GM21737 (cell line): ENCODE measurements at regions not wholly inside any gene's neighbourhood (a gene's known extent, or its start where the extent isn't known, plus 50 kb on each side); places are given as distances from the start of the nearest gene placed in this dataset.
A peak's percentile ranks its signal among the peaks of the same experiment; 100 is the strongest.

ENCODE experiments used
- ATAC-seq: cut with Tn5 transposase; IDR thresholded peaks from one replicate; pipeline ENCODE4 v1.9.1; 2021; ENCODE audit warnings: mild to moderate bottlenecking, moderate library complexity; ENCODE audit not compliant: unreplicated experiment

- ATAC-seq: no peak
These were observed 599.5 kb upstream of the PTGER4 start for GRCh38 chr5:40080191-40080590.

- ATAC-seq: no peak
These were observed 600.7 kb upstream of the PTGER4 start for GRCh38 chr5:40078898-40079575.

- ATAC-seq: no peak
These were observed 604.9 kb upstream of the PTGER4 start for GRCh38 chr5:40074826-40075225.

DNA sequence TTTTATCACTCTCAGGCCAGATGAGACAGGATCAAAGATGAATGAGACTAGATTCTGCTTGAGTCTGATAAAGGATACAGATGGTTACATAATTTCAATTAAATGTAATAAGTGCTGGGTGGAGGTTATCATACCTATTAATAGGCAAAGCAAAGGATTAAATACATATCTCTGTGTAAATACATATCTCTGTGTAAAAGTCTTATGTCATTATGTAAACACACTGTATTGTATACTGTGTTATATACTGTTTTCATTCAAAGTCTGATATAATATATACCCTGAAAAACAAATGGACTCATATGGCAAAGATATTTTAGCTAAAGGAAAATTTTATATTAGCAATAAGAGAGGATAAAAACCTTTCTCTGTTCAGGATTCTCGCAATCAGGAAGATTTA, 605.8 kb upstream of the PTGER4 start:
- no peak for ATAC-seq

- no peak for ATAC-seq
These were observed 607.8 kb upstream of the PTGER4 start for GRCh38 chr5:40071870-40072269.

GRCh38 chr5:40066616-40067015, 613.1 kb upstream of the PTGER4 start:
- no peak for ATAC-seq

- ATAC-seq: no peak
These were observed 626.9 kb upstream of the PTGER4 start for GRCh38 chr5:40052808-40053207.

DNA sequence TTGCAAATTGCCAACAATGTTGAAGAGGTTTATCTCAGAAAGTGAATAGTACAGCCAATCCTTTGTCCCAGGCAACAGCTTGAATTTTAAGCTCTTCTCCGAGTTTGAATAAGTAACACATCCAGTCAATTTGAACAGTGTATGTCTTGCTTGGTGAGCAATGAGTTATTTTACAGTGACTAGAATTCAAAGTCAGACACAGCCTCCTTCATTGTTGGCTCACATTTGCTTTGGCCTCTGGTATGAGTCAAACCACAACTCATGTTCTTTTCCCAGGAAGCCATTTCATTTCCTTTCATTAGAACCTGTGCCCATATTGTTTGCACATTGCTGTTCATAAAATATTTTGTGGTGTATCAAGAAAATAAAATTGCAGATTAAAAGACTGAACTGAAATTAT, 622.0 kb upstream of the DAB2 start:
- ATAC-seq: no peak

DNA sequence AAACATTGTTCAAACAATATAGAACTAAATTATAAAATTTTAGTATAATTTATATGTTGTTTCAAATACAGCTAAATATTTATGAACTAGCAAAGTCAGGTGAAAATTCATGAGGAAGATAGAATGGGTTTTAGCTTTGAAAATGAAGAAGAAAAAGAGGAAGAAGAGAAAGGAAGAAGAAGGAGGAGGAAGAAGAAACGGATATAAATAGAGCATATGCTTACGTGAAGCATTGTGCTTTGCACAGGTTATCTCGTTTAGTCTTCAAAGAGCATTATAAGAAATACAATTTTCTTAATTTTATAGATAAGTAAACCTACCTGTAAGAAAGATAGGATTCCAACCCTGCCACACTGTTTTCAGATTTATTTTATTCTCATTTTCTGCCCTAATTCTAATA, 620.6 kb upstream of the DAB2 start:
- no peak for ATAC-seq

DNA sequence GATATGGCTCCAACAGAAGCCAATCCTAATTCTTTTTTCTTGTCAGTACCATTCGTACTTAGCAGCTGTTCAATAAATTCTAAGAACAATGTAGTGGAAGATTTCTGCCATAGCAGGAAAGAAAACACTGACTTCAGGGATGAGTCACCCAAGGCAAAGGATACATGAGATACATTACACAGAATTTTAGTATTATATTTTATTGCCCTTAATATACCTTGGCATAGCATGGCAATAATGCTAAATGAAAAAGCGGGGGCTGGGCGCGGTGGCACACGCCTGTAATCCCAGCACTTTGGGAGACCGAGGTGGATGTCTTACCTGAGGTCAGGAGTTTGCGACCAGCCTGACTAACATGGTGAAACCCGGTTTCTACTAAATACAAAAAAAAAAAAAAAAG, 619.1 kb upstream of the DAB2 start:
- ATAC-seq: no peak

DNA sequence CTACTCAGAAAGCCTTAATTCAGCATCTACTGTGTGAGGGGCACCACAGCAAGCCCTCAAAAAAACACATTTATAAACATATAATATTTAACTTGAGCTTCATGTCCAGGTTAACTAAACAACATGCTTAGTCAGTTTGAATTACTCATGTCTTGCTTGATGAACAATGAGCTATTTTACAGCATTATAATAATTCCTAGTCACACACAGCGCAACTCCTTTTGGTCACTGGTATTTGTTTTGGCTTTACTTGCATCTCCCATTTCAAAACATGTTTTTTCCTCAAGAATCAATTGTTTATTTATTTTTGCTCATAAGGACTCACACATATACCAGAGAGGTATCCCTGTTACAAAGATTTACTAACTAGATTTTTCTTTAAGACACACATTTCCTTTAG, 616.7 kb upstream of the DAB2 start:
- ATAC-seq: no peak

DNA sequence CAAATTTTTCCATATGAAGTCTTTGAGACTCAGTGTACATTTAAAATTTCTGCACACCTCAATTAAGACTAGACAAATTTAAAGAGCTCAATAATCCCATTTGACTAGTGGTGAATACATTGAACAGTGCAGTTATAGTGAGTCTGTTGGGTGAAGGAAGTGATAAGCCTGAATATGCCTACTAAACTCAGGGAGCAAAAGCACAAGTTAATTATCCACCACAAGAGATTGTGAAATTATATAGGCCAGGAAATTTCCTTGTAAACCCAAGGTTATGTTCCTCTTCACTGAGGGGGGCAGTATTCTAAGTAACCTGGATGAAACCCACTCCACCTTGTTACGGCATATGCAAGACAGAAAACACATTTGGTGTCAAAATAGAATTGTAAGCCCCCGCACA, 612.9 kb upstream of the DAB2 start:
- no peak for ATAC-seq

GRCh38 chr5:40034441-40034840, 609.7 kb upstream of the DAB2 start:
- ATAC-seq: no peak

- peak; percentile 96 for ATAC-seq
These were observed 608.6 kb upstream of the DAB2 start for GRCh38 chr5:40033411-40033810.

DNA sequence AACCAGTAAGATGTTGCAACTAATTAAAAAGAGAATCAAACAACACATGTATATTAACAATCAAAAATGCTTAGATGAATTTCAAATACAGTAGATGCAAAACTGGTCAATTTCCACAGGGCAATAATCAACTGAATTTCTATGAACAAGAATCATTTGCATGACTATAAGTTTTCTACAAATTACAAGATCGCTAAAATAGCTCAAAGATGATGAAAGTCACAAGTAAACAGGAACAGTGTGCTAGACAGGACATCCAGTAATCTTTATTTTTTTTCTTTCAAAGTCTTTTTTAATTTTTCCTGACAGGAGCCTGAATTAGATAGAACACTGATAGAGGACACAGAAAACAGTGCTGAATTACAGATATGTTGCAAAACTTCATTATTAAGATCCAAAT, 608.2 kb upstream of the DAB2 start:
- ATAC-seq: peak; percentile 23

DNA sequence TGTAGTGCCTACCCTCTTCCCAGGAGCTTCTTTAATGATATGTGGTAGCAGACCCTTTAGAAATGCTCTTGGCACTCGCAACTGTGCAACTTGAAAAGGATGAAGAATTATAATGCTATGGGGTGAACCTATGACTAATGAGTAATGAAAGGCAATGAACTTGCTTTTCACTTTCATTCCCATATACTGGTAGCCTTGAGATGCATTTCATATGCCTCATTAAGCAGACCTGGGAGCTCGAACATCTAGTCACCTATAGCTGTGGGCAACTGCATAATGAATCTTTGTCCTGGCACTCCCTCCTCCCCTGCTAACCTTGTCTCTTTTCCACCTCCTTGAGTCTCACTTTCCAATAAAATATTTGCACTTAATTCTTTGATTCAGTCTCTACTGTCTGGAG, 605.9 kb upstream of the DAB2 start:
- no peak for ATAC-seq

- no peak for ATAC-seq
These were observed 605.1 kb upstream of the DAB2 start for GRCh38 chr5:40029711-40030495.

GRCh38 chr5:40027400-40027799, 602.6 kb upstream of the DAB2 start:
- ATAC-seq: no peak

- no peak for ATAC-seq
These were observed 600.8 kb upstream of the DAB2 start for GRCh38 chr5:40025586-40025985.

- no peak for ATAC-seq
These were observed 597.3 kb upstream of the DAB2 start for GRCh38 chr5:40022057-40022456.

DNA sequence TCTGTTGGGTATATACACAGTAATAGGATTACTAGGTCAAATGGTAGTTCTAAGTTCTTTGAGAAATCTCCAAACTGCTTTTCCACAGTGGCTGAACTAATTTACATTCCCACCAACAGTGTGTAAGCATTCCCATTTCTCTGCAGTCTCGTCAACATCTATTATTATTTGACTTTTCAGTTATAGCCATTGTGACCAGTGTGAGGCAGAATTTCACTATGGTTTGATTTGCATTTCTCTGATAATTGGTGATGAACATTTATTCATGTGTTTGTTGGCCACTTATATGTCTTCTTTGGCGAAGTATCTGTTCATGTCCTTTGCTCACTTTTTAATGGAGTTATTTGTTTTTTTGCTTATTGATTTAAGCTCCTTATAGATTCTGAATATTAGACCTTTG, 596.2 kb upstream of the DAB2 start:
- no peak for ATAC-seq

DNA sequence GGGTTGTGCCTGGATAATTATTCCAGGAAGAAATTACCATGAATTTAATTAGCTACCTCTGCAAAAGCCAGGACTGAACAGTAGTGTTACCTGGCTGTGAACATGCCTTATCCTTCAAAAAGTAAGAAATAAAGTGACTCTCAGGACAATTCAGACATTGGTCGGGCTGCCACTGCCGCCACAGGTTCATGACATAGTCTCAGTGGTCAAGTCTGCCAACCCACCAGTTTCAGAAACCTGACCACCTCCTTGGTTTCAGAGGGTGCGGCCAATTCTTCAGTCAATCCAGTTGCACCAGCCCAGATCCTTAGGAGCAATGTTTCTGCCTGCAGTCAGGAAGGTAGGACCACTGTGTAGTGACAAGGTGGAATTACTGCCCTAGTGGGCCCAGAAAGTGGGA, 593.1 kb upstream of the DAB2 start:
- no peak for ATAC-seq

GRCh38 chr5:40017135-40017534, 592.4 kb upstream of the DAB2 start:
- ATAC-seq: no peak
